ENCODE measurements at regions not wholly inside any gene's neighbourhood (a gene's known extent, or its start where the extent isn't known, plus 50 kb on each side); places are given as distances from the start of the nearest gene placed in this dataset.

DNA sequence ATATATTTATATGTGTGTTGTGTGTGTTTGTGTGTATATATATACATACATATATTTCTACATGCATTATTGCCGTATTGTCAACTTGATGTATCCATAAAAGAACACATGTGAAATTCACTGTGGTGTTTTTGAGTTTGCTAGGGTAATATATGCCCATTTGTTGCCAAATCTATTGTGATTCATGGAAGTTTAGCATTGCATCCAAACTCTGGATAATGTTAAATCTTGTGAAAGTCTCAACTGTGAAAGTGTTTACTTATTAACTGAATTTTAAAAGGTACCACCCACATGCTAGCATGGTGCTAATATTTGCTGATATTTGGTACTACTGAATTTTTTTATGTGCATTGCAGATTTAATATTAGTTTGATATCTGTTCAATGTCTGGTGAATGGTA, 96.6 kb upstream of the SLC8A1 start:
- TF ChIP-seq, protein P1, sequence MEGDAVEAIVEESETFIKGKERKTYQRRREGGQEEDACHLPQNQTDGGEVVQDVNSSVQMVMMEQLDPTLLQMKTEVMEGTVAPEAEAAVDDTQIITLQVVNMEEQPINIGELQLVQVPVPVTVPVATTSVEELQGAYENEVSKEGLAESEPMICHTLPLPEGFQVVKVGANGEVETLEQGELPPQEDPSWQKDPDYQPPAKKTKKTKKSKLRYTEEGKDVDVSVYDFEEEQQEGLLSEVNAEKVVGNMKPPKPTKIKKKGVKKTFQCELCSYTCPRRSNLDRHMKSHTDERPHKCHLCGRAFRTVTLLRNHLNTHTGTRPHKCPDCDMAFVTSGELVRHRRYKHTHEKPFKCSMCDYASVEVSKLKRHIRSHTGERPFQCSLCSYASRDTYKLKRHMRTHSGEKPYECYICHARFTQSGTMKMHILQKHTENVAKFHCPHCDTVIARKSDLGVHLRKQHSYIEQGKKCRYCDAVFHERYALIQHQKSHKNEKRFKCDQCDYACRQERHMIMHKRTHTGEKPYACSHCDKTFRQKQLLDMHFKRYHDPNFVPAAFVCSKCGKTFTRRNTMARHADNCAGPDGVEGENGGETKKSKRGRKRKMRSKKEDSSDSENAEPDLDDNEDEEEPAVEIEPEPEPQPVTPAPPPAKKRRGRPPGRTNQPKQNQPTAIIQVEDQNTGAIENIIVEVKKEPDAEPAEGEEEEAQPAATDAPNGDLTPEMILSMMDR (IDR thresholded peaks at IDR 0.05; ENCODE audit: poor library complexity, severe bottlenecking): no peak
- H3K4me1 ChIP-seq (ENCODE audit: insufficient read depth, poor library complexity, severe bottlenecking): no peaks in the 10 kb centered on the region
- no peak overlapping the region for H3K27ac ChIP-seq (ENCODE audit: poor library complexity, severe bottlenecking)
- no peaks in the 10 kb centered on the region for H3K9me3 ChIP-seq (ENCODE audit: severe bottlenecking)
- no peaks in the 10 kb centered on the region for H3K27me3 ChIP-seq (ENCODE audit: insufficient read depth, poor library complexity, severe bottlenecking)
- no peaks in the 10 kb centered on the region for H3K36me3 ChIP-seq (ENCODE audit: low read depth)
- no peak for DNase-seq (ENCODE audit: low spot score)
- H3K4me3 ChIP-seq (ENCODE audit: severe bottlenecking): no peak overlapping the region
- no peak for ATAC-seq (ENCODE audit: low read depth)

DNA sequence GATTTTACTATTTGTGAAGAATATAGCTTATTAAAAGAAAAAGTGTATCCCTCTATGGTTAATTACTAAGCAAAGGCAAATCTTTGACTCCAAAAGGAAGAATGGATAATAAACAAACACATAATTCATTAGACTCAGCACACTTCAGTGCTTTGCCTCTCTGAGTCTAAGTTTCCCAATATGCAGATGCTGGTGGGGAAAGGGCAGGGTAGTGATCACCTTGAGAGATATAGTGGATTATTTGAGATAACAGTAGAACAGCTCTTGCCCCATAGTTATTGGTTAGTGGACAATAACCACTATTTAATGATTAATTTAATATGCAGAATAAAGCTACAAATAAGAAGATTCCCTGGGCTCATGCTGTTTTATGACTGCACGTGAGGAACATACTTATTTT, 98.2 kb upstream of the SLC8A1 start:
- Histone ChIP-seq H3K9me3 (ENCODE audit: severe bottlenecking) (no peaks in the 10 kb centered on the region), H3K27me3 (ENCODE audit: insufficient read depth, poor library complexity, severe bottlenecking) (no peaks in the 10 kb centered on the region), H3K27ac (ENCODE audit: poor library complexity, severe bottlenecking) (no peak overlapping the region), H3K4me3 (ENCODE audit: severe bottlenecking) (no peak overlapping the region), H3K36me3 (ENCODE audit: low read depth) (no peaks in the 10 kb centered on the region), H3K4me1 (ENCODE audit: insufficient read depth, poor library complexity, severe bottlenecking) (no peaks in the 10 kb centered on the region)
- DNase-seq (ENCODE audit: low spot score) (no peak), ATAC-seq (ENCODE audit: low read depth) (no peak)
- TF ChIP-seq, protein P1 (IDR thresholded peaks at IDR 0.05; ENCODE audit: poor library complexity, severe bottlenecking): no peak

DNA sequence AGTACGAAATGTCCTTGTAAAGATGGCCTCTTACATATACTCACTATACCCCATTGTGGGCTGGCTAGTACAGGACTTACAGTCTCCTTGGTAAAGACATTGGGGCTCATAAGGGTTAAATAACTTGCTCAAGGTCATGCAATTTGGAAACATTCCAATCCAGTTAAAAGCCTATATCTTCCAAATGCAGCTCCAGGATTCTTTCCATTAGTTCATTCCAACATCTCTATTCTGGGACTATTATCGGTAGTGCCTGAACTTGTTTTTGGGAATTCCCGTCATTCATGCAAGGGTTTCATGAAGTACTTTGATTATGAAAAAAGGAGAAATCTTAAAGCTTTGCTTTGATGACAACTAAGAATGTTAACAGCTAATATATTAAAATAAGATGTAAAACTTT, 99.2 kb upstream of the SLC8A1 start:
- TF ChIP-seq, protein P1 (IDR thresholded peaks at IDR 0.05; ENCODE audit: poor library complexity, severe bottlenecking): no peak
- Histone ChIP-seq H3K4me3 (ENCODE audit: severe bottlenecking) (no peak overlapping the region), H3K27me3 (ENCODE audit: insufficient read depth, poor library complexity, severe bottlenecking) (no peaks in the 10 kb centered on the region), H3K36me3 (ENCODE audit: low read depth) (no peaks in the 10 kb centered on the region), H3K4me1 (ENCODE audit: insufficient read depth, poor library complexity, severe bottlenecking) (no peaks in the 10 kb centered on the region), H3K9me3 (ENCODE audit: severe bottlenecking) (no peaks in the 10 kb centered on the region), H3K27ac (ENCODE audit: poor library complexity, severe bottlenecking) (no peak overlapping the region)
- DNase-seq (ENCODE audit: low spot score): no peak
- ATAC-seq (ENCODE audit: low read depth): no peak

DNA sequence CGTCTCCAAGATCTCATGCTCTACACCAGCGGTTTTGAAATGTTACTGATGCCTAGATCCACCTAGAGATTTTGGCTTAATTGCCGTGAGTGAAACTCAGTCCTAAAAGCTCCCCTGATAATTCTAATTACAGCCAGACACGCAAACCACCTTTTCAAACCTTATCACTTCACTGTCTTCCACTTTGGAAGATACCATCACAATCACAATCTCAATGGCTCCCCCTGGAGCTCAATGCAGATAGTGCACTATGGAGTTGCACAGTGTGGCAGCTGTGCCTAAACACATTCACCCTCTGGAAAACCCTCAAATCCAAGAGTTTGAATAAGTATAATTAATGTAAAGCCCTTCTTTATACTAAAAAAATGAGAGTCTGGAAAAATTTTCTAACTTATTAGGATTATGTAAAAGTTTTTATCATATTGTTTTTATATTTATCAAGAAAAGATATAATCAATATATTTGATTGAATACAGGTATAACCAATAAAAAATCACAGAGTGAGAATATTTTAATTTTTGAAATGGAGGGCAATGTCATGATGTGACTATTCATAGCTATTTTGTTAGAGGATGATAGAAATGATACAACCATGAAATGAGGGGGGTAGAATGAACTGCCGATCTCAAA, 102.9 kb upstream of the SLC8A1 start:
- Histone ChIP-seq H3K27me3 (ENCODE audit: insufficient read depth, poor library complexity, severe bottlenecking) (no peaks in the 10 kb centered on the region), H3K27ac (ENCODE audit: poor library complexity, severe bottlenecking) (no peak overlapping the region), H3K4me3 (ENCODE audit: severe bottlenecking) (no peak overlapping the region), H3K36me3 (ENCODE audit: low read depth) (no peaks in the 10 kb centered on the region), H3K9me3 (ENCODE audit: severe bottlenecking) (no peaks in the 10 kb centered on the region), H3K4me1 (ENCODE audit: insufficient read depth, poor library complexity, severe bottlenecking) (no peaks in the 10 kb centered on the region)
- ATAC-seq (ENCODE audit: low read depth) (peak; percentile 72), DNase-seq (ENCODE audit: low spot score) (no peak)
- TF ChIP-seq, protein P1 (IDR thresholded peaks at IDR 0.05; ENCODE audit: poor library complexity, severe bottlenecking): peak; percentile 92

DNA sequence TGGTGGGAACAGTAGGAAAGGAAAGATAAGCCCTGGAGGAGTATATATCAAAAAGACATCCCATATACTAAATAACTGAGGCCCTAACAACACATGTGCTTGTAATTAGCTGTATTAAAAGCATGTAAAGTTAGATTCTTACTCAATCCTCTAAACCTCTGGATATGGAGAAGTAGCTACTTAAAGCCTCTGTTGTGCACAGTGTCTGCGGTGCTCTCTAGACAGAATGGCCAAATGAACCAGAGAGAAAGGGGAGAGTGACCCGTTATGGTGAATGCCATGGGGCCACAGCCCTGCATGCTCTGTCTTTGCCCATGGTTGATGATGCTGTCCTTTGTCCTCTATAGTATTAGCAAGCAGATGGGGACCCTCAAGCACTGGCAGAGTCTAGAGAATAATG, 104.4 kb upstream of the SLC8A1 start:
- no peak overlapping the region for H3K27ac ChIP-seq (ENCODE audit: poor library complexity, severe bottlenecking)
- no peaks in the 10 kb centered on the region for H3K4me1 ChIP-seq (ENCODE audit: insufficient read depth, poor library complexity, severe bottlenecking)
- TF ChIP-seq, protein P1 (IDR thresholded peaks at IDR 0.05; ENCODE audit: poor library complexity, severe bottlenecking): no peak
- H3K27me3 ChIP-seq (ENCODE audit: insufficient read depth, poor library complexity, severe bottlenecking): no peaks in the 10 kb centered on the region
- no peak overlapping the region for H3K4me3 ChIP-seq (ENCODE audit: severe bottlenecking)
- no peaks in the 10 kb centered on the region for H3K36me3 ChIP-seq (ENCODE audit: low read depth)
- ATAC-seq (ENCODE audit: low read depth): no peak
- DNase-seq (ENCODE audit: low spot score): no peak
- no peaks in the 10 kb centered on the region for H3K9me3 ChIP-seq (ENCODE audit: severe bottlenecking)

Measured in RWPE2 (cell line).